ENCODE measurements at regions not wholly inside any gene's neighbourhood (a gene's known extent, or its start where the extent isn't known, plus 50 kb on each side); places are given as distances from the start of the nearest gene placed in this dataset.

- Histone ChIP-seq H4K20me1 (ENCODE audit: insufficient read depth, low read length) (no peaks in the 10 kb centered on the region), H3K9me2 (ENCODE audit: insufficient read depth, low read length) (no peaks in the 10 kb centered on the region), H2AFZ (ENCODE audit: low read length) (no peak overlapping the region), H3K79me2 (ENCODE audit: insufficient read depth, low read depth, low read length) (no peaks in the 10 kb centered on the region), H3K4me2 (ENCODE audit: low read length) (no peak overlapping the region), H3K9me3 (ENCODE audit: low read length) (no peaks in the 10 kb centered on the region), H3K4me1 (ENCODE audit: insufficient read depth, low read length, poor library complexity, severe bottlenecking) (no peaks in the 10 kb centered on the region), H3K36me3 (ENCODE audit: insufficient read depth, low read length) (no peaks in the 10 kb centered on the region), H3K27ac (ENCODE audit: low read depth, low read length, poor library complexity, severe bottlenecking) (no peak overlapping the region), H3K4me3 (ENCODE audit: low read depth, low read length, poor library complexity, severe bottlenecking) (no peak overlapping the region)
- ChIA-PET POLR2A (interaction anchor here (1.0 kb wide), 1 partner anchor 14 kb away, joined by 3 read pairs; no protein-coding TSS in a partner anchor), CTCF (ENCODE audit: unreplicated experiment) (no interaction called here)
- DNase-seq (ENCODE audit: low spot score) = no peak
- TF ChIP-seq EZH2phosphoT487 (IDR thresholded peaks at IDR 0.05; ENCODE audit: borderline replicate concordance, low read depth, low read length) (no peak), CTCF (conservative IDR thresholded peaks at IDR 0.05; ENCODE audit: low read length) (no peak)
- intact Hi-C loops (cut with micrococcal nuclease; ENCODE audit: unreplicated experiment) = loop anchor here (10.0 kb wide), 1 partner anchor 247 kb away; no protein-coding TSS in a partner anchor
- BruUV-seq (replicated peaks) = no TSS peak
Measured at GRCh38 chr20:52372169-52372568, 180.6 kb upstream of the ZFP64 start.

- H3K27ac ChIP-seq (ENCODE audit: low read depth, low read length, poor library complexity, severe bottlenecking) = no peak overlapping the region
- H3K9me3 ChIP-seq (ENCODE audit: low read length) = no peaks in the 10 kb centered on the region
- H4K20me1 ChIP-seq (ENCODE audit: insufficient read depth, low read length) = no peaks in the 10 kb centered on the region
- no peak overlapping the region for H3K4me3 ChIP-seq (ENCODE audit: low read depth, low read length, poor library complexity, severe bottlenecking)
- TF ChIP-seq EZH2phosphoT487 (IDR thresholded peaks at IDR 0.05; ENCODE audit: borderline replicate concordance, low read depth, low read length) = no peak
- no peak for TF ChIP-seq CTCF (conservative IDR thresholded peaks at IDR 0.05; ENCODE audit: low read length)
- H2AFZ ChIP-seq (ENCODE audit: low read length) = no peak overlapping the region
- H3K4me2 ChIP-seq (ENCODE audit: low read length) = no peak overlapping the region
- intact Hi-C loops (cut with micrococcal nuclease; ENCODE audit: unreplicated experiment) = no loop called here
- no peaks in the 10 kb centered on the region for H3K36me3 ChIP-seq (ENCODE audit: insufficient read depth, low read length)
- no peaks in the 10 kb centered on the region for H3K4me1 ChIP-seq (ENCODE audit: insufficient read depth, low read length, poor library complexity, severe bottlenecking)
- DNase-seq (ENCODE audit: low spot score) = no peak
- ChIA-PET CTCF (ENCODE audit: unreplicated experiment) (no interaction called here), POLR2A (no interaction called here)
- H3K9me2 ChIP-seq (ENCODE audit: insufficient read depth, low read length) = no peaks in the 10 kb centered on the region
- BruUV-seq (replicated peaks) = no TSS peak
- H3K79me2 ChIP-seq (ENCODE audit: insufficient read depth, low read depth, low read length) = no peaks in the 10 kb centered on the region
Measured at GRCh38 chr20:52365688-52366087, 174.1 kb upstream of the ZFP64 start.

- ChIA-PET CTCF (ENCODE audit: unreplicated experiment) (no interaction called here), POLR2A (interaction anchor here (0.6 kb wide), 1 partner anchor 10 kb away, joined by 3 read pairs; no protein-coding TSS in a partner anchor)
- no TSS peak for BruUV-seq (replicated peaks)
- H3K9me3 ChIP-seq (ENCODE audit: low read length) = no peaks in the 10 kb centered on the region
- H4K20me1 ChIP-seq (ENCODE audit: insufficient read depth, low read length) = no peaks in the 10 kb centered on the region
- no peaks in the 10 kb centered on the region for H3K9me2 ChIP-seq (ENCODE audit: insufficient read depth, low read length)
- intact Hi-C loops (cut with micrococcal nuclease; ENCODE audit: unreplicated experiment) = no loop called here
- H3K4me2 ChIP-seq (ENCODE audit: low read length) = no peak overlapping the region
- no peak overlapping the region for H3K4me3 ChIP-seq (ENCODE audit: low read depth, low read length, poor library complexity, severe bottlenecking)
- no peaks in the 10 kb centered on the region for H3K79me2 ChIP-seq (ENCODE audit: insufficient read depth, low read depth, low read length)
- DNase-seq (ENCODE audit: low spot score) = no peak
- H3K36me3 ChIP-seq (ENCODE audit: insufficient read depth, low read length) = no peaks in the 10 kb centered on the region
- H2AFZ ChIP-seq (ENCODE audit: low read length) = no peak overlapping the region
- no peak overlapping the region for H3K27ac ChIP-seq (ENCODE audit: low read depth, low read length, poor library complexity, severe bottlenecking)
- no peak for TF ChIP-seq CTCF (conservative IDR thresholded peaks at IDR 0.05; ENCODE audit: low read length)
- no peak for TF ChIP-seq EZH2phosphoT487 (IDR thresholded peaks at IDR 0.05; ENCODE audit: borderline replicate concordance, low read depth, low read length)
- H3K4me1 ChIP-seq (ENCODE audit: insufficient read depth, low read length, poor library complexity, severe bottlenecking) = no peaks in the 10 kb centered on the region
Measured at GRCh38 chr20:52364405-52364804, 172.8 kb upstream of the ZFP64 start.
